ENCODE measurements at regions not wholly inside any gene's neighbourhood (a gene's known extent, or its start where the extent isn't known, plus 50 kb on each side); places are given as distances from the start of the nearest gene placed in this dataset.

GRCh38 chr1:214107322-214108096 lies 119.7 kb downstream of the PROX1 start:
- TF ChIP-seq FOXM1 (IDR thresholded peaks at IDR 0.05; ENCODE audit: borderline replicate concordance) (no peak), FOXK2 (IDR thresholded peaks at IDR 0.05) (no peak), SUZ12 (IDR thresholded peaks at IDR 0.05) (no peak), ZNF384 (IDR thresholded peaks at IDR 0.05) (no peak), ELF4 (IDR thresholded peaks at IDR 0.05) (no peak), BHLHE40 (IDR thresholded peaks at IDR 0.05; ENCODE audit: borderline replicate concordance) (no peak), ARNT (IDR thresholded peaks at IDR 0.05) (no peak)
